ENCODE measurements at regions not wholly inside any gene's neighbourhood (a gene's known extent, or its start where the extent isn't known, plus 50 kb on each side); places are given as distances from the start of the nearest gene placed in this dataset.

GRCh38 chr5:1936413-1936812 lies 53.7 kb upstream of the IRX4 start:
- Histone ChIP-seq H3K56ac (replicated peaks; ENCODE audit: insufficient read length, low read depth, low read length) (no peak overlapping the region), H3K4me2 (ENCODE audit: insufficient read depth in 1 of 2, low read depth in 2 of 2, low read length in 2 of 2) (no peak overlapping the region), H4K8ac (ENCODE audit: extremely low read depth, insufficient read depth, low read length) (no peak overlapping the region), H3K4me1 (replicated peaks in 1 of 4; ENCODE audit: control insufficient read depth in 3 of 4, insufficient read depth in 4 of 4, low read length in 3 of 4) (no peaks in the 10 kb centered on the region), H3K4ac (replicated peaks; ENCODE audit: insufficient read length, low read depth, low read length) (no peak overlapping the region), H3K36me3 (ENCODE audit: control insufficient read depth in 2 of 4, insufficient read depth in 4 of 4, low read length in 3 of 4) (no peaks in the 10 kb centered on the region), H3K4me3 (ENCODE audit: extremely low read depth in 1 of 4, insufficient read depth in 2 of 4, low read depth in 3 of 4, low read length in 4 of 4) (no peak overlapping the region), H2BK20ac (ENCODE audit: low read length) (no peak overlapping the region), H3K79me1 (ENCODE audit: low read depth, low read length) (no peaks in the 10 kb centered on the region; the same call in 1 of the 2 replicates), H3K9ac (replicated peaks in 1 of 4; ENCODE audit: extremely low read depth in 1 of 4, low read depth in 3 of 4, low read length in 3 of 4) (no peak overlapping the region), H4K5ac (ENCODE audit: insufficient read length, low read depth, low read length) (no peak overlapping the region), H4K20me1 (replicated peaks in 1 of 2; ENCODE audit: control insufficient read depth in 1 of 2, insufficient read depth in 2 of 2, low read length in 2 of 2) (no peaks in the 10 kb centered on the region), H2AK5ac (ENCODE audit: low read depth, low read length) (no peak overlapping the region), H3K27me3 (replicated peaks in 1 of 4; ENCODE audit: control insufficient read depth in 3 of 4, extremely low read depth in 1 of 4, insufficient read depth in 3 of 4, low read length in 3 of 4) (peaks cover 0 to 15% (median 4%) of the 10 kb centered on the region in 4 experiments; a peak in 5 of 7 replicates), H2AFZ (ENCODE audit: low read length) (no peak overlapping the region), H3K23ac (ENCODE audit: insufficient read length) (no peak overlapping the region), H2BK120ac (replicated peaks; ENCODE audit: low read depth, low read length) (no peak overlapping the region), H2BK15ac (ENCODE audit: low read length) (no peak overlapping the region), H3K14ac (ENCODE audit: insufficient read length) (no peak overlapping the region), H4K91ac (replicated peaks; ENCODE audit: insufficient read length, low read length) (no peak overlapping the region), H2BK12ac (ENCODE audit: low read depth, low read length) (no peak overlapping the region), H3K23me2 (ENCODE audit: low read depth, low read length) (peaks cover 2% of the 10 kb centered on the region; the same call in 1 of the 2 replicates), H3K18ac (ENCODE audit: extremely low read depth, low read length) (no peak overlapping the region), H3K9me3 (ENCODE audit: insufficient read depth in 2 of 2, low read depth in 1 of 2, low read length in 1 of 2) (no peaks in the 10 kb centered on the region), H3K27ac (ENCODE audit: low read depth, low read length) (no peak overlapping the region), H3K79me2 (ENCODE audit: control insufficient read depth in 1 of 2, insufficient read depth in 2 of 2, low read length in 2 of 2) (no peaks in the 10 kb centered on the region), H2BK5ac (ENCODE audit: low read depth, low read length) (no peak overlapping the region)
- no peak for FAIRE-seq
- ChIA-PET CTCF (ENCODE audit: partially characterized antibody) (interaction anchor here (0.8 to 1.1 kb wide), 2 partner anchors 17 to 85 kb away, joined by 3 read pairs; no protein-coding TSS in a partner anchor), POLR2A (ENCODE audit: partially characterized antibody) (no interaction called here)
- 78% methylated on average over 4 of the region's 4 CpGs; no CpG with 5 or more reads in 1 of the 2 experiments for WGBS, 2 experiments (ENCODE audit: extremely low coverage in 1 of 2, insufficient coverage in 1 of 2, insufficient read length in 1 of 2, insufficient replicate concordance in 2 of 2, low coverage in 1 of 2, low lambda C conversion rate in 2 of 2, missing lambda C conversion rate in 1 of 2)
- DNase-seq (ENCODE audit: low read depth in 1 of 2, low spot score in 2 of 2) = no peak
- TF ChIP-seq RBBP5 (IDR thresholded peaks at IDR 0.05; ENCODE audit: borderline replicate concordance, low read depth, low read length) (no peak), BCL11A (IDR thresholded peaks at IDR 0.05; ENCODE audit: low read depth in 2 of 2, low read length in 2 of 2) (no peak)

Measured in H1 (cell line).